BLaER1 (cell line): ENCODE measurements at regions not wholly inside any gene's neighbourhood (a gene's known extent, or its start where the extent isn't known, plus 50 kb on each side); places are given as distances from the start of the nearest gene placed in this dataset.

ENCODE experiments used
- H3K27ac ChIP-seq: shearing (Covaris generic); formaldehyde crosslinking; 2 replicates; pipeline ENCODE4 v1.8.1; 2022
- H3K27me3 ChIP-seq: shearing (Covaris generic); formaldehyde crosslinking; 2 replicates; pipeline ENCODE4 v1.8.1; 2022
- H3K36me3 ChIP-seq: shearing (Covaris generic); formaldehyde crosslinking; 2 replicates; pipeline ENCODE4 v1.8.1; 2022
- H3K4me1 ChIP-seq: shearing (Covaris generic); formaldehyde crosslinking; 2 replicates; pipeline ENCODE4 v1.8.1; 2022
- H3K4me2 ChIP-seq: shearing (Covaris generic); formaldehyde crosslinking; 2 replicates; pipeline ENCODE4 v1.8.1; 2022
- H3K4me3 ChIP-seq: shearing (Covaris generic); formaldehyde crosslinking; 2 replicates; pipeline ENCODE4 v1.8.1; 2022
- H3K9ac ChIP-seq: shearing (Covaris generic); formaldehyde crosslinking; 2 replicates; pipeline ENCODE4 v1.8.1; 2022
- H3K9me3 ChIP-seq: shearing (Covaris generic); formaldehyde crosslinking; 2 replicates; pipeline ENCODE4 v1.8.1; 2022
- H4K20me1 ChIP-seq: shearing (Covaris generic); formaldehyde crosslinking; 2 replicates; pipeline ENCODE4 v1.8.1; 2022
- Cebpa-rat ChIP-seq: shearing (Covaris generic); IDR thresholded peaks from 2 replicates; pipeline ENCODE4 v1.8.1; 2022

- no peak overlapping the region for H3K4me3 ChIP-seq
- no peaks in the 10 kb centered on the region for H4K20me1 ChIP-seq
- no peak for TF ChIP-seq Cebpa-rat
- no peaks in the 10 kb centered on the region for H3K36me3 ChIP-seq
- no peak overlapping the region for H3K9ac ChIP-seq
- no peak overlapping the region for H3K4me2 ChIP-seq
- H3K27me3 ChIP-seq: no peaks in the 10 kb centered on the region
- H3K9me3 ChIP-seq: no peaks in the 10 kb centered on the region
- no peaks in the 10 kb centered on the region for H3K4me1 ChIP-seq
- no peak overlapping the region for H3K27ac ChIP-seq
These were observed 139.6 kb upstream of the CTTNBP2NL start for GRCh38 chr1:112256411-112256810.

GRCh38 chr1:112257043-112257835, 138.8 kb upstream of the CTTNBP2NL start:
- Histone ChIP-seq H3K27me3 (no peaks in the 10 kb centered on the region), H3K9ac (no peak overlapping the region), H3K27ac (no peak overlapping the region), H3K36me3 (no peaks in the 10 kb centered on the region), H3K4me3 (no peak overlapping the region), H3K4me2 (no peak overlapping the region), H3K4me1 (no peaks in the 10 kb centered on the region), H4K20me1 (no peaks in the 10 kb centered on the region), H3K9me3 (no peaks in the 10 kb centered on the region)
- TF ChIP-seq Cebpa-rat: no peak

GRCh38 chr1:112260699-112261098, 135.3 kb upstream of the CTTNBP2NL start:
- Histone ChIP-seq H3K27ac (no peak overlapping the region), H4K20me1 (no peaks in the 10 kb centered on the region), H3K36me3 (no peaks in the 10 kb centered on the region), H3K4me1 (no peaks in the 10 kb centered on the region), H3K9ac (no peak overlapping the region), H3K4me3 (no peak overlapping the region), H3K27me3 (no peaks in the 10 kb centered on the region), H3K9me3 (no peaks in the 10 kb centered on the region), H3K4me2 (no peak overlapping the region)
- TF ChIP-seq Cebpa-rat: no peak

GRCh38 chr1:112262316-112262715, 133.7 kb upstream of the CTTNBP2NL start:
- H3K27ac ChIP-seq: no peak overlapping the region
- no peaks in the 10 kb centered on the region for H3K36me3 ChIP-seq
- no peaks in the 10 kb centered on the region for H3K9me3 ChIP-seq
- H3K4me3 ChIP-seq: no peak overlapping the region
- no peak overlapping the region for H3K9ac ChIP-seq
- H4K20me1 ChIP-seq: no peaks in the 10 kb centered on the region
- H3K4me2 ChIP-seq: no peak overlapping the region
- H3K27me3 ChIP-seq: no peaks in the 10 kb centered on the region
- no peak for TF ChIP-seq Cebpa-rat
- H3K4me1 ChIP-seq: no peaks in the 10 kb centered on the region

GRCh38 chr1:112263042-112263441, 133.0 kb upstream of the CTTNBP2NL start:
- Histone ChIP-seq H3K4me1 (no peaks in the 10 kb centered on the region), H3K27me3 (no peaks in the 10 kb centered on the region), H3K9ac (no peak overlapping the region), H3K9me3 (no peaks in the 10 kb centered on the region), H3K27ac (no peak overlapping the region), H4K20me1 (no peaks in the 10 kb centered on the region), H3K36me3 (no peaks in the 10 kb centered on the region), H3K4me3 (no peak overlapping the region), H3K4me2 (no peak overlapping the region)
- no peak for TF ChIP-seq Cebpa-rat

- H3K27ac ChIP-seq: no peak overlapping the region
- no peaks in the 10 kb centered on the region for H3K36me3 ChIP-seq
- H3K4me3 ChIP-seq: no peak overlapping the region
- TF ChIP-seq Cebpa-rat: no peak
- H4K20me1 ChIP-seq: no peaks in the 10 kb centered on the region
- no peak overlapping the region for H3K4me2 ChIP-seq
- H3K9me3 ChIP-seq: no peaks in the 10 kb centered on the region
- H3K27me3 ChIP-seq: no peaks in the 10 kb centered on the region
- no peaks in the 10 kb centered on the region for H3K4me1 ChIP-seq
- H3K9ac ChIP-seq: no peak overlapping the region
These were observed 132.6 kb upstream of the CTTNBP2NL start for GRCh38 chr1:112263453-112263852.

- Histone ChIP-seq H3K4me2 (no peak overlapping the region), H3K36me3 (no peaks in the 10 kb centered on the region), H3K27ac (no peak overlapping the region), H3K4me3 (no peak overlapping the region), H4K20me1 (no peaks in the 10 kb centered on the region), H3K9ac (no peak overlapping the region), H3K9me3 (no peaks in the 10 kb centered on the region), H3K4me1 (no peaks in the 10 kb centered on the region), H3K27me3 (no peaks in the 10 kb centered on the region)
- TF ChIP-seq Cebpa-rat: no peak
These were observed 132.0 kb upstream of the CTTNBP2NL start for GRCh38 chr1:112264010-112264409.

GRCh38 chr1:112264553-112264952, 131.5 kb upstream of the CTTNBP2NL start:
- TF ChIP-seq Cebpa-rat: no peak
- Histone ChIP-seq H3K27me3 (no peaks in the 10 kb centered on the region), H3K4me3 (no peak overlapping the region), H3K4me1 (no peaks in the 10 kb centered on the region), H4K20me1 (no peaks in the 10 kb centered on the region), H3K9ac (no peak overlapping the region), H3K36me3 (no peaks in the 10 kb centered on the region), H3K9me3 (no peaks in the 10 kb centered on the region), H3K27ac (no peak overlapping the region), H3K4me2 (no peak overlapping the region)

- Histone ChIP-seq H4K20me1 (no peaks in the 10 kb centered on the region), H3K36me3 (no peaks in the 10 kb centered on the region)
These were observed 130.1 kb upstream of the CTTNBP2NL start for GRCh38 chr1:112265931-112266330.

GRCh38 chr1:112267206-112267605, 128.8 kb upstream of the CTTNBP2NL start:
- Histone ChIP-seq H3K27ac (no peak overlapping the region), H3K4me2 (no peak overlapping the region), H3K36me3 (no peaks in the 10 kb centered on the region), H3K27me3 (no peaks in the 10 kb centered on the region), H3K4me3 (no peak overlapping the region), H4K20me1 (no peaks in the 10 kb centered on the region), H3K9ac (no peak overlapping the region), H3K9me3 (no peaks in the 10 kb centered on the region), H3K4me1 (no peaks in the 10 kb centered on the region)
- no peak for TF ChIP-seq Cebpa-rat

More at GRCh38 chr1:112265931-112266330, 130.1 kb upstream of the CTTNBP2NL start:
- no peaks in the 10 kb centered on the region for H3K9me3 ChIP-seq
- no peaks in the 10 kb centered on the region for H3K27me3 ChIP-seq
- no peak overlapping the region for H3K27ac ChIP-seq
- no peak overlapping the region for H3K4me3 ChIP-seq
- no peak overlapping the region for H3K4me2 ChIP-seq
- no peaks in the 10 kb centered on the region for H3K4me1 ChIP-seq
- no peak overlapping the region for H3K9ac ChIP-seq
- TF ChIP-seq Cebpa-rat: no peak
